ENCODE measurements at regions not wholly inside any gene's neighbourhood (a gene's known extent, or its start where the extent isn't known, plus 50 kb on each side); places are given as distances from the start of the nearest gene placed in this dataset.

- DNase-seq (ENCODE audit: low read depth in 2 of 2): no peak
Observed at GRCh38 chr16:79658301-79659033, 57.9 kb upstream of the MAF start.

DNA sequence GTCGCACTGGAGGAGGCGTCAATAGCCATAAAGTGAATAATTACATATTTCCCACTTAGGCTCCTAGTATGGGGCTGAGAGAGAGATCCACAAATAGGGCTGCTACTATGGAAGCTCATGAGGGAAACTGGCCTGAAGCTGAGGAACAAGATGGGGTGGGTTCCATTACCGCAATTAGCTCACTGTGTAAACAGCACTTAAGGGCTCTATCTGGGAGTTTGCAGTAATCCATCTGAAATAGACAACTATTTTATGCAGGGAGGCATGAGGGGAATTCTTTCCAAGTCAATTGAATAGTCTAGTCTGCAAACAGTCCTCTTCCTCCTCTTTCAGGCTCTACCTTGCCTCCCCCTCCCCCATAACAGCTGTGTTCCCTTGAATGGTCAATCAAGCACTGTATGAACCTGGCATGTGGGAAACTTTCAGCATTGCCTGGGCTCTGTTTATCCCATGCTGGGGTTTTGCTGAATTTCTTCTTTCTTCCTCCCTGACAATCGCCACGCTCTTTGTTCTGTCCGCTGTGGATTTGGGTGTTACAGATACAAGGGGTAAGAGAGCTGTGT, 56.1 kb upstream of the MAF start:
- no peak for DNase-seq (ENCODE audit: low read depth in 2 of 2)

- no peak for DNase-seq (ENCODE audit: low read depth in 2 of 2)
Observed at GRCh38 chr16:79653373-79653891, 52.9 kb upstream of the MAF start.

- DNase-seq (ENCODE audit: low read depth in 2 of 2): no peak
Observed at GRCh38 chr16:79651363-79651762, 50.8 kb upstream of the MAF start.
